PC-9 (cell line): ENCODE measurements at regions not wholly inside any gene's neighbourhood (a gene's known extent, or its start where the extent isn't known, plus 50 kb on each side); places are given as distances from the start of the nearest gene placed in this dataset.

Source experiments
- BruUV-seq: library from RNA; stranded (reverse); fragments of 400-500 nt; replicated peaks from 2 replicates; lab custom pipeline; 2021; lab: Mats Ljungman, UMichigan
- CTCF ChIA-PET: fragments of 300-600 bp; sonication (Branson Sonifier 250); formaldehyde crosslinking; loops from one replicate; lab custom pipeline; 2022; ENCODE audit warnings: antibody characterized with exemption; lab: Charles Lee
- POLR2A ChIA-PET: fragments of 300-600 bp; sonication (Branson Sonifier 250); formaldehyde crosslinking; loops from one replicate; lab custom pipeline; 2022; ENCODE audit warnings: antibody characterized with exemption; ENCODE audit not compliant: unreplicated experiment; lab: Charles Lee
- DNase-seq, 2 experiments: peaks; one replicate each; pipeline versions ENCODE4 v3.0.0 to v3.0.0-alpha.2; 2015 to 2022; ENCODE audit warnings: mixed read lengths in 1 of 2
- H2AFZ ChIP-seq: fragments of 200-600 bp; sonication (generic); 2 replicates; pipeline ENCODE4 v1.8.1; 2017; ENCODE audit warnings: antibody characterized with exemption
- H3F3A ChIP-seq: fragments of 200-600 bp; sonication (generic); 2 replicates; pipeline ENCODE4 v1.8.1; 2017; ENCODE audit warnings: antibody characterized with exemption, mild to moderate bottlenecking, low read depth; ENCODE audit not compliant: insufficient read depth
- H3K27ac ChIP-seq: fragments of 200-600 bp; sonication (generic); 2 replicates; pipeline ENCODE4 v1.6.1; 2016; ENCODE audit warnings: mixed run types
- H3K27me3 ChIP-seq: fragments of 200-600 bp; sonication (generic); 2 replicates; pipeline ENCODE4 v1.6.1; 2016; ENCODE audit warnings: low read depth, mixed run types; ENCODE audit not compliant: insufficient read depth
- H3K36me3 ChIP-seq: fragments of 200-600 bp; sonication (generic); 2 replicates; pipeline ENCODE4 v1.6.1; 2016; ENCODE audit warnings: low read depth, mixed run types
- H3K4me1 ChIP-seq: fragments of 200-600 bp; sonication (generic); replicated peaks from 2 replicates; pipeline ENCODE4 v1.6.1; 2016; ENCODE audit warnings: mixed run types; ENCODE audit not compliant: insufficient read depth
- H3K4me2 ChIP-seq: fragments of 200-600 bp; sonication (generic); 2 replicates; pipeline ENCODE4 v1.6.1; 2017; ENCODE audit warnings: mixed run types
- H3K4me3 ChIP-seq: fragments of 200-600 bp; sonication (generic); 2 replicates; pipeline ENCODE4 v1.6.1; 2016; ENCODE audit warnings: mixed run types
- H3K79me2 ChIP-seq: fragments of 200-600 bp; sonication (generic); 2 replicates; pipeline ENCODE4 v1.6.1; 2017; ENCODE audit warnings: low read depth, mixed run types
- H3K9me2 ChIP-seq: fragments of 200-600 bp; sonication (generic); 2 replicates; pipeline ENCODE4 v1.8.1; 2017; ENCODE audit warnings: mild to moderate bottlenecking; ENCODE audit not compliant: insufficient read depth
- H3K9me3 ChIP-seq: fragments of 200-600 bp; sonication (generic); 2 replicates; pipeline ENCODE4 v1.8.1; 2016; ENCODE audit warnings: low read depth; ENCODE audit not compliant: insufficient read depth
- H4K20me1 ChIP-seq: fragments of 200-600 bp; sonication (generic); 2 replicates; pipeline ENCODE4 v1.8.1; 2017; ENCODE audit not compliant: insufficient read depth
- EZH2 ChIP-seq: fragments of 200-600 bp; sonication (generic); IDR thresholded peaks from 2 replicates; pipeline ENCODE4 v1.8.0; 2017; ENCODE audit warnings: antibody characterized with exemption, low read depth
- intact Hi-C: fragments of 100-400 bp; cut with micrococcal nuclease; formaldehyde crosslinking; loops from one replicate; pipeline ENCODE4 v1.10.0; 2022; ENCODE audit not compliant: unreplicated experiment
- TF ChIP-seq, protein P1 (sequence below): fragments of 200-600 bp; sonication (generic); conservative IDR thresholded peaks from 2 replicates; pipeline ENCODE4 v1.6.1; 2017; ENCODE audit warnings: mixed run types, antibody characterized with exemption, mild to moderate bottlenecking, moderate library complexity

DNA sequence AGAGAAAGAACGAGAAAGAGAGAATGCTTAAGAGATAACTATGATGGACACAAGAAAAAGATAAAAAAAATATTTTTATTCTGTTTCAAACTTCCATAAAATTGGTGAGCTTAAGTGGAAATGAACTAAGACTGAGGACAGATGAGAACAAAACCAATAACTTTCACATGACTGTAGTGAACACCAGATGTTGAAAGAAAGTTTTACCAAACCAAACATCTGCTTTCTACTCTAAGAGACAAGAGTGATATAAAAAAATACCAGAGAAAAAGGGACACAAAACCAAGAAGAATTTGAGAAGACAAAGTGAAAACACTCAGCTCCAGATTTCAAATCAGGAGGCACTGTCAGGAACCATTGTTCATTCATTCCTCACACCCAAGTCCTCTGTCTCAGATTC is 147.9 kb downstream of the IMPG2 start:
- no peak overlapping the region for H3K27ac ChIP-seq
- no peaks in the 10 kb centered on the region for H4K20me1 ChIP-seq
- BruUV-seq = no TSS peak
- no peaks in the 10 kb centered on the region for H3K27me3 ChIP-seq
- ChIA-PET POLR2A (no interaction called here), CTCF (no interaction called here)
- intact Hi-C loops = no loop called here
- no peak overlapping the region for H3K4me2 ChIP-seq
- no peak overlapping the region for H2AFZ ChIP-seq
- peaks cover 5% of the 10 kb centered on the region; the same call in 1 of the 2 replicates for H3K9me3 ChIP-seq
- no peak for DNase-seq
- no peaks in the 10 kb centered on the region for H3K4me1 ChIP-seq
- H3K36me3 ChIP-seq = no peaks in the 10 kb centered on the region
- no peaks in the 10 kb centered on the region for H3F3A ChIP-seq
- no peaks in the 10 kb centered on the region for H3K79me2 ChIP-seq
- 0 out of 2 replicates have a peak, but pooled peaks cover 4% of the 10 kb centered on the region for H3K9me2 ChIP-seq
- no peak overlapping the region for H3K4me3 ChIP-seq
- TF ChIP-seq, protein P1, sequence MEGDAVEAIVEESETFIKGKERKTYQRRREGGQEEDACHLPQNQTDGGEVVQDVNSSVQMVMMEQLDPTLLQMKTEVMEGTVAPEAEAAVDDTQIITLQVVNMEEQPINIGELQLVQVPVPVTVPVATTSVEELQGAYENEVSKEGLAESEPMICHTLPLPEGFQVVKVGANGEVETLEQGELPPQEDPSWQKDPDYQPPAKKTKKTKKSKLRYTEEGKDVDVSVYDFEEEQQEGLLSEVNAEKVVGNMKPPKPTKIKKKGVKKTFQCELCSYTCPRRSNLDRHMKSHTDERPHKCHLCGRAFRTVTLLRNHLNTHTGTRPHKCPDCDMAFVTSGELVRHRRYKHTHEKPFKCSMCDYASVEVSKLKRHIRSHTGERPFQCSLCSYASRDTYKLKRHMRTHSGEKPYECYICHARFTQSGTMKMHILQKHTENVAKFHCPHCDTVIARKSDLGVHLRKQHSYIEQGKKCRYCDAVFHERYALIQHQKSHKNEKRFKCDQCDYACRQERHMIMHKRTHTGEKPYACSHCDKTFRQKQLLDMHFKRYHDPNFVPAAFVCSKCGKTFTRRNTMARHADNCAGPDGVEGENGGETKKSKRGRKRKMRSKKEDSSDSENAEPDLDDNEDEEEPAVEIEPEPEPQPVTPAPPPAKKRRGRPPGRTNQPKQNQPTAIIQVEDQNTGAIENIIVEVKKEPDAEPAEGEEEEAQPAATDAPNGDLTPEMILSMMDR = no peak
- no peak for TF ChIP-seq EZH2

DNA sequence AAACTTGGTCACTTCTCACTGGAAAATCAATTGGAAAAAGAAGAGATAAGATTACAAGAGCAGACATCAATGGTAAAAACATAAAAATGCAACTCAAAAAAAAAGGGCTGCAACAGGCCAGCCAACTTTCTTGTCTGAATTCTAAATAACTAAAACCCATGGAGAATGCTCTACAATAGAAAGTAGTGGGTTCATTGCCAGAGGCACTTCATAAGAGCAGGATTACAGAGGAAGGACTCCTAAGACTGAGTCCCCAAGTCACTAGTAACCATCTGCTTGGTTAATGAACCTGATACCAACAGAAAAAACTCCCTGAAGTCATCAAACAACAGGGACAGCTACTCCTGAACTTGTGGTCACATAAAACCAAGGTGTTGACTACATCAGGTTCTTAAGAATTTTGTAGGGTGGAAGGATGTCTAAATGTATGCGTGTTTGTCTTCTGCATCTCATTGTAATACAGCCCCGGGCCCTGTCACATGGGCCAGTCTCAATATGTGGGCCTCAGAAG is 148.6 kb downstream of the IMPG2 start:
- POLR2A ChIA-PET = no interaction called here
- Histone ChIP-seq H3F3A (no peaks in the 10 kb centered on the region), H3K4me1 (no peaks in the 10 kb centered on the region), H3K27ac (no peak overlapping the region), H3K9me3 (peaks cover 5% of the 10 kb centered on the region; the same call in 1 of the 2 replicates), H3K4me3 (no peak overlapping the region), H2AFZ (no peak overlapping the region), H3K27me3 (no peaks in the 10 kb centered on the region), H3K9me2 (0 out of 2 replicates have a peak, but pooled peaks cover 4% of the 10 kb centered on the region), H4K20me1 (no peaks in the 10 kb centered on the region), H3K79me2 (no peaks in the 10 kb centered on the region), H3K4me2 (no peak overlapping the region), H3K36me3 (no peaks in the 10 kb centered on the region)
- DNase-seq = no peak
- BruUV-seq = no TSS peak
- CTCF ChIA-PET = no interaction called here
- TF ChIP-seq EZH2 = no peak
- TF ChIP-seq, protein P1 = no peak
- intact Hi-C loops = no loop called here

DNA sequence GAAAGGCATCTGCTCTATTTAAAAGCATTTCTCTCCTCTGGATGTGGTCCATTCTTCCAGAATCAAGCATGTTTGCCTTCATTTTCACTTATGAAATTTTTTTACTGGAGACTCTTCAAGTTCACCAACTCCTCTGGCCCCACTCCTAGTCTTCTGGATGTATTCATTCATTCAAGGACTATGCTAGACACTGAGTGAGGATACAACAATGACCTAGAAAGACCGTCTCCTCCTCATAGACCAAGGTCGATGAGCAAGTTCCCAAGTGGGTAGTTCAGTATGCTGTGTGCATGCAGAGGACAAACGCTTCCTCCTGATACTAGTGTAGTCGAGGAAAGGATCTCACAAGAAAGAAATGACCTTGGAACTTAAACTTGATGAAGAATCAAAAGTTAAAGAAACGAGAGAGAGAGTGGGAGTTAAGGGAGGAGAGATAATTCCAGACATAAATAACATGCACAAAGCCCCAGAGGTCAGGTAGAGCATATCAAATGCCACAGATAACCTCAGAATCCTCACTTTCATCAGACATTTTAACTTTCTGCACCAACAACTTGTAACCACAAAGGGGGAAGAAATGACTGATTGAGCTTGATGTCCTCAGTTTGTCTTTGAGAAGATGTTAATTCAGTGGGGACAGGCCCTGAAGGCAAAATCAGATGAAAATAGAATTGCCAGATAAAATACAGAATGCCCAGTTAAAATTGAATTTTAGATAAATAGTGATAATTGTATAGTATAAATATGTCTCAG is 149.4 kb downstream of the IMPG2 start:
- ChIA-PET CTCF (interaction anchor here (0.6 kb wide), 1 partner anchor 52 kb away, joined by 3 read pairs; no protein-coding TSS in a partner anchor), POLR2A (no interaction called here)
- Histone ChIP-seq H3K27ac (no peak overlapping the region), H3K9me3 (peaks cover 5% of the 10 kb centered on the region; the same call in 1 of the 2 replicates), H3K27me3 (no peaks in the 10 kb centered on the region), H3K4me3 (no peak overlapping the region), H3F3A (no peaks in the 10 kb centered on the region), H4K20me1 (no peaks in the 10 kb centered on the region), H3K36me3 (no peaks in the 10 kb centered on the region), H3K4me1 (no peaks in the 10 kb centered on the region), H3K4me2 (no peak overlapping the region), H3K79me2 (no peaks in the 10 kb centered on the region), H3K9me2 (0 out of 2 replicates have a peak, but pooled peaks cover 4% of the 10 kb centered on the region), H2AFZ (no peak overlapping the region)
- intact Hi-C loops = no loop called here
- BruUV-seq = no TSS peak
- TF ChIP-seq, protein P1 = no peak
- no peak for TF ChIP-seq EZH2
- no peak for DNase-seq
